Fibroblast of skin of abdomen (primary cell): ENCODE measurements at regions not wholly inside any gene's neighbourhood (a gene's known extent, or its start where the extent isn't known, plus 50 kb on each side); places are given as distances from the start of the nearest gene placed in this dataset.

ENCODE experiments used
- DNase-seq: peaks from one replicate; pipeline ENCODE4 v3.0.0-alpha.2; 2013

- DNase-seq: peak; percentile 31
Observed at GRCh38 chr14:87231336-87232026, 761.5 kb downstream of the GALC start.

GRCh38 chr14:87230726-87231125 lies 762.3 kb downstream of the GALC start:
- no peak for DNase-seq

GRCh38 chr14:87229131-87229530 lies 763.9 kb downstream of the GALC start:
- DNase-seq: no peak

GRCh38 chr14:87217023-87217422 lies 776.0 kb downstream of the GALC start:
- no peak for DNase-seq

GRCh38 chr14:87214558-87214957 lies 778.4 kb downstream of the GALC start:
- DNase-seq: no peak

GRCh38 chr14:87207756-87208155 lies 785.2 kb downstream of the GALC start:
- DNase-seq: no peak

GRCh38 chr14:87205811-87206210 lies 787.2 kb downstream of the GALC start:
- DNase-seq: no peak

- DNase-seq: no peak
Observed at GRCh38 chr14:87203346-87203745, 789.6 kb downstream of the GALC start.

GRCh38 chr14:87199381-87199780 lies 793.6 kb downstream of the GALC start:
- no peak for DNase-seq

GRCh38 chr14:87196436-87196835 lies 796.5 kb downstream of the GALC start:
- DNase-seq: no peak

GRCh38 chr14:87187786-87188185 lies 805.2 kb downstream of the GALC start:
- DNase-seq: no peak

- DNase-seq: no peak
Observed at GRCh38 chr14:87186737-87187136, 806.2 kb downstream of the GALC start.

GRCh38 chr14:87185961-87186560 lies 806.9 kb downstream of the GALC start:
- DNase-seq: no peak

- DNase-seq: no peak
Observed at GRCh38 chr14:87184180-87184579, 808.8 kb downstream of the GALC start.

- peak; percentile 28 for DNase-seq
Observed at GRCh38 chr14:87181288-87181687, 811.7 kb downstream of the GALC start.

- no peak for DNase-seq
Observed at GRCh38 chr14:87179936-87180335, 813.0 kb downstream of the GALC start.

- DNase-seq: no peak
Observed at GRCh38 chr14:87178277-87178676, 814.7 kb downstream of the GALC start.

- no peak for DNase-seq
Observed at GRCh38 chr14:87175175-87175574, 817.8 kb downstream of the GALC start.

- peak; percentile 36 for DNase-seq
Observed at GRCh38 chr14:87171141-87171540, 821.8 kb downstream of the GALC start.

GRCh38 chr14:87170179-87170578 lies 822.8 kb downstream of the GALC start:
- DNase-seq: no peak

- no peak for DNase-seq
Observed at GRCh38 chr14:87169362-87169761, 823.6 kb downstream of the GALC start.

GRCh38 chr14:87161502-87161901 lies 831.5 kb downstream of the GALC start:
- no peak for DNase-seq

- DNase-seq: no peak
Observed at GRCh38 chr14:87160989-87161388, 832.0 kb downstream of the GALC start.

- DNase-seq: no peak
Observed at GRCh38 chr14:87158283-87158682, 834.7 kb downstream of the GALC start.

- DNase-seq: no peak
Observed at GRCh38 chr14:87156878-87157277, 836.1 kb downstream of the GALC start.
